ENCODE measurements at regions not wholly inside any gene's neighbourhood (a gene's known extent, or its start where the extent isn't known, plus 50 kb on each side); places are given as distances from the start of the nearest gene placed in this dataset.
A peak's percentile ranks its signal among the peaks of the same experiment; 100 is the strongest.

DNA sequence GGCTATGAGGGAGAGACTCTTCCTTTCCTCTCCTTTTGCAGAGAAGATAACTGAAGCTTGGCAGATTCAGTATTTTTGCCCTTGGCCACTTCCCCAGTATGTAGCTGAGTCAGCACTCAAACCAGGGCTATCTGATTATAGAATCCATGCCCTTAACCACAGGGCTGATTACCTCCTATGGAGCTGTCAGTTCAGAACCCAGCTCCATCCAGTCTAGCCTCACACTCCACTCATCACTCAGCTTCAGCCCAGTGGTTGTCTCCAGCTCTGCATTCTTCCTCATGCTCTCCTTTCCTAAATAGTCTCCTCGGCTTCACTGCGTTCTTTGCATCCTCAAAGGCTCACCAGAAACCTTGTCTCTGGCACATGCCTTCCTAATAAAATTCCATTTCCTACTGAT is 151.6 kb upstream of the BLID start:
- ATAC-seq (ENCODE audit: low read depth) (peak; percentile 97), DNase-seq (peak; percentile 56)
- Histone ChIP-seq H2BK5ac (ENCODE audit: low read depth, low read length, poor library complexity, severe bottlenecking) (no peak overlapping the region), H3K27ac (ENCODE audit: insufficient read depth, low read length) (no peak overlapping the region), H2BK20ac (ENCODE audit: low read depth, low read length) (no peak overlapping the region), H3K18ac (ENCODE audit: low read depth, low read length) (no peak overlapping the region), H4K8ac (ENCODE audit: low read depth in 2 of 2, low read length in 2 of 2) (no peak overlapping the region), H3K56ac (ENCODE audit: extremely low read depth, insufficient read depth, low read length) (no peak overlapping the region), H2AFZ (replicated peaks; ENCODE audit: low read length, poor library complexity) (no peak overlapping the region), H2BK120ac (ENCODE audit: low read depth, low read length) (no peak overlapping the region), H4K91ac (ENCODE audit: insufficient read depth, low read depth, low read length) (no peak overlapping the region), H4K5ac (ENCODE audit: low read depth, low read length) (no peak overlapping the region), H2BK15ac (ENCODE audit: low read depth, low read length) (no peak overlapping the region), H3K79me1 (ENCODE audit: low read depth in 1 of 2, low read length in 2 of 2) (no peaks in the 10 kb centered on the region), H3K4me3 (ENCODE audit: insufficient read depth, low read depth, low read length) (no peak overlapping the region), H2AK9ac (replicated peaks; ENCODE audit: low read depth, low read length, poor library complexity) (no peak overlapping the region), H3K4me1 (ENCODE audit: control insufficient read depth, insufficient read depth, low read length) (peaks cover 4% of the 10 kb centered on the region; the same call in 1 of the 2 replicates), H3K4ac (ENCODE audit: low read depth, low read length) (no peak overlapping the region), H3K9me1 (ENCODE audit: insufficient read depth, low read length) (no peaks in the 10 kb centered on the region), H3K9ac (ENCODE audit: low read depth, low read length) (no peak overlapping the region), H3K14ac (replicated peaks; ENCODE audit: low read depth, low read length) (no peak overlapping the region), H3K23ac (ENCODE audit: low read depth, low read length) (no peak overlapping the region), H3K4me2 (ENCODE audit: low read depth, low read length) (no peak overlapping the region), H4K20me1 (ENCODE audit: insufficient read depth, low read length) (no peaks in the 10 kb centered on the region), H3K27me3 (ENCODE audit: control insufficient read depth, insufficient read depth, low read length) (no peaks in the 10 kb centered on the region), H2AK5ac (ENCODE audit: low read depth, low read length) (0 out of 2 replicates have a peak overlapping the region, but pooled peaks have one; percentile 8), H3K9me3 (ENCODE audit: control insufficient read depth, insufficient read depth, low read length) (0 out of 2 replicates have a peak, but pooled peaks cover 2% of the 10 kb centered on the region), H3K36me3 (ENCODE audit: control insufficient read depth, insufficient read depth, low read length) (peaks cover 27% of the 10 kb centered on the region)
- BruUV-seq (replicated peaks), result no TSS peak
- CTCF ChIA-PET, result interaction anchor here (1.0 kb wide), 1 partner anchor 10 kb away, joined by 3 read pairs; no protein-coding TSS in a partner anchor
- intact Hi-C loops (cut with micrococcal nuclease) (no loop called here), in situ Hi-C loops (cut with MboI; ENCODE audit: low sequenced_read_pairs) (no loop called here), dilution Hi-C loops (cut with HindIII; ENCODE audit: low sequenced_read_pairs, unreplicated experiment) (no loop called here)
- POLR2A ChIA-PET (ENCODE audit: unreplicated experiment), result no interaction called here
- TF ChIP-seq RFX5 (IDR thresholded peaks at IDR 0.05; ENCODE audit: low read depth, low read length) (no peak), RCOR1 (IDR thresholded peaks at IDR 0.05; ENCODE audit: insufficient replicate concordance, low read length) (no peak), SMC3 (IDR thresholded peaks at IDR 0.05; ENCODE audit: low read depth, low read length) (no peak), CEBPB (IDR thresholded peaks at IDR 0.05; ENCODE audit: low read depth, low read length) (no peak), BHLHE40 (IDR thresholded peaks at IDR 0.05; ENCODE audit: low read depth, low read length) (no peak), MAFK (IDR thresholded peaks at IDR 0.05; ENCODE audit: low read depth, low read length) (peak; percentile 91), FOS (IDR thresholded peaks at IDR 0.05; ENCODE audit: low read depth, low read length) (no peak)
- TF ChIP-seq, protein P1, sequence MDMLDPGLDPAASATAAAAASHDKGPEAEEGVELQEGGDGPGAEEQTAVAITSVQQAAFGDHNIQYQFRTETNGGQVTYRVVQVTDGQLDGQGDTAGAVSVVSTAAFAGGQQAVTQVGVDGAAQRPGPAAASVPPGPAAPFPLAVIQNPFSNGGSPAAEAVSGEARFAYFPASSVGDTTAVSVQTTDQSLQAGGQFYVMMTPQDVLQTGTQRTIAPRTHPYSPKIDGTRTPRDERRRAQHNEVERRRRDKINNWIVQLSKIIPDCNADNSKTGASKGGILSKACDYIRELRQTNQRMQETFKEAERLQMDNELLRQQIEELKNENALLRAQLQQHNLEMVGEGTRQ (IDR thresholded peaks at IDR 0.05; ENCODE audit: low read depth, low read length), result no peak
- 50% methylated on average over 2 of the region's 2 CpGs; no CpG with 5 or more reads in 1 of the 2 experiments for WGBS, 2 experiments (ENCODE audit: extremely low coverage in 2 of 2, insufficient read length in 1 of 2)
